HG02981 (cell line): ENCODE measurements at regions not wholly inside any gene's neighbourhood (a gene's known extent, or its start where the extent isn't known, plus 50 kb on each side); places are given as distances from the start of the nearest gene placed in this dataset.

Experiments used
- ATAC-seq: cut with Tn5 transposase; IDR thresholded peaks from one replicate; pipeline ENCODE4 v1.9.1; 2021; ENCODE audit warnings: mild to moderate bottlenecking, moderate library complexity; ENCODE audit not compliant: unreplicated experiment

DNA sequence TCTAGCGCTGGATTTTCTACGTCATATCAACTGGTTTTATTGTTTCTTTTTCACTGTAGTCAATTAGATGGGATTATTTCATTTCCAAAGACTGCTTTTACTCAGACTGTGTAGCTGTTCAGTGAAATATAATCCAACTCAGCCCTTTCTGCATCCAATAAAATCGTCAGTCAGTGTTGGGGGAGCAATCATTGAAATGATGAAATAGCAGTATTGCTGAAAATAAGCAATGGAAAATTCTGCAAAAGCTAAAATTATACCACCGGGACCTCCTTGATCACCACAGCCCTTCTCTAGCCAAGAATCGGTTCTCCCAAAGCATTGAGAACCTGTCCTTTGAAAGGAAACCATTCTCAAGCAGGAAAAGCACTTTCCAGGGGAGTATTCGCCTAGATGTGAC lies 243.1 kb upstream of the TENM3 start:
- ATAC-seq: no peak

DNA sequence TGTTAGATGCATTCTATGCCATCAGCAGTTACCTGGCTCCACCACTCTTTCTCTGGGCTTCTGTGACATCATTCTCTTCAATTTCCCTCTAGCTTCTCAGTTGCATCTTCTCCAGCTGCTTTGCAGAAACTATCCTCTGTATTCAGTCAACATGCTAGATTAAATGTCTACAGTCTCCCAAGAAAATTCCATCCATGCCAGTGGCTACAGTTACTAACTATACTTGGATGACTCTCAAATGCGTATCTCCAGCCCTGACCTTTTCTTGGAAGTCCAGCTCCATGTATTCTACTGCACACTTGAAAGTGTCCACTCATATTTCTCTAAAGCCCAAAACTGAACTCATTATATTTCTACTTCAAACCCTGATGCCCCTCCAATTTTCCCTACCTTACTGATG lies 232.3 kb upstream of the TENM3 start:
- no peak for ATAC-seq

DNA sequence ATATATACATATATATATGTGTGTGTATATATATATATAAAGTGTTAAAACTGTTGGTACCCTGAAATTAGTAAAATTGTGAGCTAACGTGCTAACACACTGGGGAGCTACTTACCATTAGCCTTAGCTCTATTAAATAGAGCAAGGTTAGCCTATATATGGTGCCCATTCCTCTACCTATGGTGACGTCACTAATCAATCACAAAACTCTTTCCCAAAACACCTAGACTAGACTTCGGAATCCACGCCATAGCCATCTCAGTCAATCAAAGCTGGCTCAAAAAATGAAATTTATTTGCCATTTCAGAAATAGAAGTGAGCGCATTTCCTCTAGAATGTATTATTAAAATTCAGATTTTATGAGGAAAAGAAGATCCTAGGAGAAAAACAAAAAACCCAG lies 229.0 kb upstream of the TENM3 start:
- ATAC-seq: no peak

DNA sequence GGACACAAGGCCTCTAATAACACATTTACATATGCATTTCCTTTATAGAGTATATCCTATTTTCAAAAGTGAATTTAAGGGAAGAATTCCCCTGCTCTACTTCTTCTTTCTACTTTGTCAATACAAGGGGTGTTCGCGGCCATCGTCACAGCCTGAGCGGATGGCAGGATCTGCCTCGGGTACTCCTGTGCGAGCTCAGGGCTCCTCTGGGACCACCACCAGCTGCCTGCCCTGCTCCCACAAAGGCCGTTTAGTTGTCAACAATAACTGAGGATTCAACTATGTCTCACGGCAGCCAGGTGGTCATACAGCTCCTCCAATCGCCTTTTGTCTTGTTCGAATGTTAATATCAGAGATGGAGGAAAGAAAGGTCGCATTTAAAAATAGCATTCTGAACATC lies 228.2 kb upstream of the TENM3 start:
- ATAC-seq: no peak

DNA sequence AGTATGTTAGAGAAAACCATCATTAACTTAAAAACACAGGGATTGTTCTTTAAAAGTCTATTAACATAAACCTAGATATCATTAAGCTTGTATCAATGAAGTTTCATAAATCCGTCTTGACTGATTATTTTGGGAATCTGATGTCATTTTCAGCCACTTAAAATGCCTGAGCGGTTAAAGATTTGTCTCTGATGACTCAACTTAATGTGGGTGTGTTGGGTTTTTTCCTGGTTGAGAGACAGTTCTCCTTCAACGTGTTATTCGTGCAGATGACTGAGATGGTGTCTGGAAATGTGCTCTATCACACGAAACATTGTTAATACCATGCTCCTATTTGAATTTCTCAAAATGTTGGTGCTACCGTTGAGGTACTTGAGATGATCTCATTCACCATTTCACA lies 227.3 kb upstream of the TENM3 start:
- no peak for ATAC-seq

DNA sequence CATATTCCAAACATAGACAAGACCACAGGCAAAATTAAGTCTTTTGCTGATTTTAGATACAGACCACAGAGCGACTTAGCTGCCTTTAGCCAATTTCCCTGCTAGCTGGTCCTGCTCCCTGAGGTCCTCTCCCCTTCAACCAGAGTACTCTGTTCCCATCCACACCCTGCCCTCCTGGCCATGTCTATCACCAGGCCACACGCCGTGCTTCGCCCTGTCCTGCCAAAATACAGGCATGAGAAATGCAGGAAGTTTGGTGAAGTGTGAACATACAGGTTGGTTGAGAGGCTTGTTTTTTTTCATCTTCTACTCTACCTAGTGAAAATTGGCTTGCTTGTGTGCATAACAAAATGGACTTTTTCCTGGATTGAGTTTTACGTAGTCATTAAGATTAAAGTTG lies 226.2 kb upstream of the TENM3 start:
- ATAC-seq: no peak

DNA sequence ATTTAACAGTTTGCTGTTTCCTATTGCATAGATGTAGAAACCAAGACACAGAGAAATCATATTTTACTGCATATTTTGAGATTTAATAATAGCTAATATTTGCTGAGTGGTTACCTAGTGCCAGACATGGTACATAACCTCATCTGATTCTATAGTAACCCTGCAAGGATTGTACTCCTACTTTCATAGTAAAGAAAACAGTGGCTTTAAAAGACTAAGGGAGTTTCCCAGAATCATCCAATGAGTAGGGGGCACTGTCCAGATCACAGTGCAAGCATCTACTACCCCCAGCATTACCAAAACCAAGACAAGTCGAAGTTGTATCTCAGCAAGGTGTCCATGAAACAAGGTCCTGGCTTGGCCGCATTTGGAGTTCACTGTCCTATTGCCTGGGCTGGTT lies 224.5 kb upstream of the TENM3 start:
- ATAC-seq: peak; percentile 62

DNA sequence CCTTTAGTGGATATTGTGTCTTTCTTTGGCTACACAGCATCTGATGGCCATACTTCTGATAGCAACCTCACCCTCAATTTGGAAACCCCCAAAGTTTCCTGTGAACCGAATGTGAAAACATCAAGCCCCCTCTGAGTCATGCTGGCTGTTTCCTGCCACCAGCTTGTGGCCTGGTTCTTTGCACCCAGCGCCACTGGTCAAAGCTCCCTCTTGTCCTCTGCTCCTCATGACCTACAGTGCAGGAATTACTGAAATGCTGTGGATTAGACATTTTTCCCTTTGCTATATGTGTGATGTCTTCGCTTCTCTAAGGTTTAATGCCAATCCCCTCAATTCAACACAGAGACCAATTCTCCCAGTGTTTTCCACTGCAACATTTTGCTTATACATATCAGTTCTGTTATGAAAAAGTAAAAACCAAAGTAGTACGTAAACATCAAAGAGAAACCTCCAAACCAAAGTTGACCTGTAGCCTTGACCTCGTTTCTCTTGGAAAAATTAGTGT lies 224.0 kb upstream of the TENM3 start:
- peak; percentile 88 for ATAC-seq

DNA sequence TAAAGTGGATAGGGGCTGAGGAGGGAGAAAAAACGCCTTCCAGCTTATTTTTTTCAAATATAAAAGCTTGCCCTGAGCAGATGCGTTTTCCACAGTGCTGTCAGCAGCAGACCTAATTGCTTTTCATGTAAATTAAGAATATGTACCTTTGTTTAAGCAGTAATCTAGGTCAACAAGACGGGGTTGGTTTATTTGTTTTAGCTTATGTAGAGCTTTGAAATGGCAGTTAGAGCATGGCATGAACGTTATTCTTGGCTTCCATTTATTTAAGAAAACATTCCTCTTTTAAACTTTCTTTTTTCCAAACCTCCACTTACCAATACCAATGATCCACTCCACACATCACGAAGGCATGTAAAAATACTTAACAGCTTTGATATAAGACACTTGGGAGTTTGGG lies 220.3 kb upstream of the TENM3 start:
- no peak for ATAC-seq

DNA sequence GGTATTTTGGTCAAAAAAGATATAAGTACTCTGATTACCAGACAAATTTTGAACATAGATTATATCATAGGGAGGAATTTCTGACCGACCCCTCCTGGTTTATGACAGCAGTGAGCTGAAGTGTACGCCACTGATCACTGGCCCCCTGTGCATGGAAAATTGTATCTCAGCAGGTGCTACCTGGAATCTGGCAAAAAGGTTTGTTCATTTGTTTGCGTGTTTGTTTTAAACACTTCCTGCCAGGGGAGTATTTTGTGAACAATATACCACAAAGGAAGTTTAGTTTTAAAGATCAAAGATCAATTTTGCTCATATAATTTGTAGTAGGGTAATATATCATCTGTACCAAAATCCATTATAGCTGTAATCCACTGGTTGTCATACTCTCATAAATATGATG lies 219.7 kb upstream of the TENM3 start:
- no peak for ATAC-seq

DNA sequence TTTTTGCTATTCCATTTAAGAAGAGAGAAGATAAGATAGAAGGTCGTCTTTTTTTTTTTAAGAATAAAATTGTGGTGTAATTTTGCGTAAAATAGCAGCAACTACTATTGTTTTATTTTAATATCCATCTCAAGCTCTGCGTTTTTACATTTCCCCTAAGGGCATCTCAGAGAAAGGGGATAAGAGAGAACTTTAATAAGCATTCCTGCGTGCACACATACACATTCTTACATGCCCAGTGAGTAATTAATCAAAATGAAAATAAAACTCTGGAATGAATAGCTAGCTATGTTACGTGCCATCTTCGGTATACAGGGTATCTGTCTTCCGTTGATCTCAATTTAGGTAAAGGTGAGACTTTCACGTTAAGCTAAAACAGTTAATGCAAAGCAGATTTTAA lies 200.3 kb upstream of the TENM3 start:
- no peak for ATAC-seq

DNA sequence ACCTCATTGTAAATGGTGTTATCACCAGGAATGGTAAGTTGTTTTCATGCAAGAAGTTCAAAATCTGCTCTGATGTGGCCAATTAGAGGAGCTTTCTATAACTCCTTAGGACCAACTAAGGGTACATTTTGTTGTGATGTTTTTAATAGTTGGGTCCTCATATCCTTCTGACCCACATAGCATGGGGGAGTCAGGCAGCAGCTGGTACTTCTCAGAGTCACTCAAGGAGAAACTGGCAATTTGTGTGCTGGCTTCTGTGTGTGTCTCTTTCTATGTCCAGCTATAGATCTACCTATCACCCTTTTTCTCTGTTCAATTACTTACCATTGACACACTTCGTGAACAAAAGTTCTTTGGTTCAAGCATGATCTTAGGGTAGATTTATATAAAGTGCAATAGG lies 194.3 kb upstream of the TENM3 start:
- ATAC-seq: no peak

DNA sequence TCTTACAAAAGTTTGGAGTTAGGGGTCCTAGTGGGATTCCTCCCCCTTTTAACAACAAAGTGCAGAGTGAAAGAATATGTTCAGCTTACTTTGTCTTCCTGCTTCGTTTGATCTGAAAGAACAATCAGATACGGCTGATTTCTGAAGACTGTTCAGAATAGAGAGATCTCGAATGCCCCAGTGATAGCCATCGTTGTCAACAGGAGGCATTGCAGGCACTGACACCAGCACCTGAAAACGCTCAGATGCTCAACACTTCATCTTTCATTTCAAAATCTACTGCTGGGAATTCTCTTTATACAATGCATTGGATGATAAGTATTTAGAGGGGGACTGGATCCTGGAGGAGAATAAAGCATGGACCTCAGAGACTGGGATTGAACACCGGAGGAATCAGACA lies 186.3 kb upstream of the TENM3 start:
- no peak for ATAC-seq

DNA sequence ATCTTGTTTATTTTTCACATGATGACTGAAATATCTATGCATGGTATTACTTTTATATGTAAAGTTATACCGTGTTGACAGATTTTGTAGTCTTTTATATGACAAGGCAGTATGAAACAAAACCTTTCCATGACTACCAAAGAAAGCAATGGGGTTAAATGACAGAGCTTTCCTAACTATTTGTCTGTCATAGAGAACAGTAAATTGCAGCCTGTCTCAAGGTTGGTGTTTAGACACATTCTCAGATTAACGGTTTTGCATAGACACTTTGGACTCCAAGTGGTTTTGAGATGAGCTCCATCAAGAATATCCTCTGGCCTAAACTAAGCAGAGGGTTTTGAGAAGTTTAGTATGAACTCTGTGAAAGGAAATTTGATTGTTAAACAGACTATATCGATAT lies 180.7 kb upstream of the TENM3 start:
- no peak for ATAC-seq

DNA sequence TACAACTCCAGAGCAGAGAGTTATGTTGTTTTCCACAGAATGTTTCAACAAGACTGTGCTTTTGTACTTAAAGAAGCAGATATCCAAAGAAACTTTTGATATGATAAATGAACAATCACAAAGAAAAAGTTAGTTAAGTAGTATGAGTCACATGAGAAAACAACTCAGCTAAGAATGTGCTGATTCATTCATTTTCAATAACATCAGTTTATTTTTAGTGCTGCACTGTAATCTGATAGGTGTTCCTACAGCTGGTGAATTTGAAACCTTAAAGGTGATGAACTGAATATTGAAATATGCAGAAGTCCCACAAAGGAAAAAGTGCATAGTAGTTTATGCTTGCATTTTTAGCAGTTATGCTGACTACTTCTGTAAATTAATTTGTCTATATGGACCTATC lies 180.3 kb upstream of the TENM3 start:
- no peak for ATAC-seq

DNA sequence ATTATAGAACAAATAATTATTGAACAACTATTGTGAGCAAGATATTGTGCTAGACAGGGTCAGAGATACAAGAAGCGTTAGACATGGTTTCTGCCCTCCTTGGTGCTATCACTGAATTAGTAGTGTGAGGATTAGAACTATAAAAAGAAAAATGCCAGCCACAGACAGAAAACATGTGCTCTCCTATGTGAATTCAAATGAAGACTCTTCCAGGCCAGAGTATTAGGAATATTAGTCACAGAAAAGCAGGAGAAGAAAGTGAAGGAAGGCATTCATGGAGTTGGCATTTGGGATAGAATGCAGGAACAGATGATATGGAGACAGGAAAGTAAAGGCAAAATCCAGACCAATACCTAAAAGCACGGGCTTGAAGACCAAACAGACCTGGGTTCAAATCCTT lies 179.6 kb upstream of the TENM3 start:
- ATAC-seq: no peak

DNA sequence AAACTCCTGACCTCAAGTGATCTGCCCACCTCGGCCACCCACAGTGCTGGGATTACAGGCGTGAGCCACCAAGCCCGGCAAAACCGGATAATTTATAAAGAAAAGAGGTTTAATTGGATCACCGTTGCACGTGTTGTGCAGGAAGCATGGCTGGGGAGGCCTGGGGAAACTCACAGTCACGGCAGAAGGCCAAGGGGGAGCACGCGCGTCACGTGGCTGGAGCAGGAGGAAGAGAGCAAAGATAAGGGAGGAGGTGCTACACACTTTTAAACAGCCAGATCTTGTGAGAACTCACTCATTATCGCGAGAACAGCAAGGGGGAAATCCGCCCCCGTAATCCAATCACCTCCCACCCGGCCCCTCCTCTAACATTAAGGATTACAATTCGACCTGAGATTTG lies 177.9 kb upstream of the TENM3 start:
- ATAC-seq: no peak

DNA sequence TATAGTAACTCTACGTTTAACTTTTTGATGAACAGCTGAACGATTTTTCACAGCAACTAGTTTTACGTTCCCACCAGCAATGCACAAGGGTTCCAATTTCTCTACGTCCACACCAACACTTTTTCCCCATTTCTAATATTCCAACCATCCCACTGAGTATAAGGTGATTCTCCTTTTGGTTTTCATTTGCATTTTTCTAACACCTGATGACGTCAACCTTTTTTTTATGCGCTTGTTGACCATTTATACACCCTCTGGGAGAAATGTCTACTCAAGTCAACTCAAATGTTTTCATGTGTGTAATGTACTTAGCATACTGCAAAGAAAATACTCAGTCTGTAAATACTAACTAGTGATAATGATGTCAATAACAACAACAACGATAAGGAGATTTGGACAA lies 177.2 kb upstream of the TENM3 start:
- no peak for ATAC-seq

DNA sequence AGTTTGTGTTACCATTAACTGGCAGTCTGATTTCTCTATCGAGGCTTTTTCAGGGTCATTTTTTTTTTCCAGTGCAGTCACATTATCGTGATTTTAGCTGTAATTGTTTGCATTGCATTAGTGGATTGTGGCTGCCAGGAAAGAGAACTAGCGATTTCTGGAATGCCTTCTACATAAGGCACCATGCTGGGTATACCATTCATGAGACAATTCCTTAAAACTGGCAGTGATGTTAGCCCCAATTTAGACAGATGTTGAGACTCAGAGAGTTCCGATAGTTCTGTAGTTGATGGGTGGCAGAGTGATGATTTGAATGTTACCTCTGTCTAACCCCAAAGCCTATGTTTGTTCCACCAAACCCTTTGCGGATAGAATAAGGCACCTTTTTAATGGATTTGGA lies 175.4 kb upstream of the TENM3 start:
- no peak for ATAC-seq

DNA sequence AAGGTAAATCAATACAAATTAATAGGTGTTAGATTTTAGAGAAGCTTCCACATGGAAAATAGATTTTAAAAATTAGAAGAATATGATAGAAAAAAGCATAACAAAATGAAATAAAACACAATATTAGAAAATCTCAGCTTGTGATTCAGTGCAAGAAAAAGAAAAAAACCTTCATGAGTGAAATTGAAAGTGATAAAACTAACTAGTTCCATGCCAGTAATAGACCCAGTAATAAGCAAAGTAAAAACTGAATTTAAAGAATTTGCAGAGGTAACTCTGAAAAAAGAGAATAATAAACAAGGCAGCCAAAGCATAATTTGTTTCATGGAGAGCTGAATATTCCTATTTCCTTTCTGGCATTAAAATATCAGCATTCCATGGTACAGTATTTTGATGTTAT lies 174.3 kb upstream of the TENM3 start:
- ATAC-seq: no peak

DNA sequence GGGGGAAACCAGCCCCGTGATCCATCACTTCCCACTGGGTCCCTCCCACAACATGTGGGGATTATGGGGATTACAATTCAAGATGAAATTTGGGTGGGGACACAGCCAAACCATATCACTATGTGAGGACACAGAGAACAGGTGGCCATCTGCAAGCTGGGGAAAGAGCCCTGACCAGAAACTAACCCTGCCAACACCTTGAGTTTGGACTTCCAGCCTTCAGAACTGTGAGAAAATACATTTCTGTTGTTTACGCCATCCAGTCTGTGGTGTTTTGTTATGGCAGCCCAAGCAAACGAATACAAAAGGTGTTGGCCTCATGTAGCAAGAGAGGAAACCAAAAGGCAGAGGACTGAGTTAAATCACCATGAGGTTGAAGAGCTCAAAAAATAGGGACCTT lies 169.9 kb upstream of the TENM3 start:
- no peak for ATAC-seq

DNA sequence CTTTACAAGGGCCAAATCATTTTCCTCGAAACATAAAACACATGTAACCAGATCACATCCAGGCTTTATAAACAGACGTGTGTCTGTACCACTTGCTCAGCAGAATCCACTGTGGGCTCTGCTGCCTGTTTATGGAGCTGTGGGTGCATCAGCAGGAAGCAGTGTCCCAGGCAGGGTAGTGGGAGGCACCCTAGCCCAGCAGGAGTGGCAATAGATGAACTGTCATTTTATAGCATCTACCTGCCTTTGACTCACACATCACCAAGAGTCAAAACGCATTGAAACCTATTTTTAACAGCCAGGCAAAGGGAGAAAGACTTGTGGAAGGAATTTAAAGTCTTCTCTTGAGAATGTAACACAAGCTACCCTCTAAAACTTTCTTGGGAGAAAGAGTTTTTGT lies 169.1 kb upstream of the TENM3 start:
- ATAC-seq: no peak

DNA sequence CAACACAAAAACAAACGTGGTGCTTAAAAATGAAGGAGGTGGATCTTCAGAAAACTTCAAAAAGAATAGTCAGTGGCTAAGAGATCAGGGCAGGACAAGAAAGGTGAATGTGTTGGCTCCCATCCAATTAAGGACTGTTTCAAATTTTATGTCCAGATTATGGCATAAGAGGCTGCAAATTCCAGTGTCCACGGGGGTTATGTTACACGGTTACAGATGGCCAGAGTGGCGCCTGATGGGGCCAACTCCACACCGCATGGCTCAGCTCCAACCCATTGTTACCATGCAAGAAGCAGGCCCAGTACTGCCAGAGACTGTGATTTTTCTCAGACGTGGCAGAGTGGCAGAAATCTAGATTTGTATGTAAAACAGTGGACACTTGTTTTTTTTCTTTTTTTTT lies 168.4 kb upstream of the TENM3 start:
- no peak for ATAC-seq

DNA sequence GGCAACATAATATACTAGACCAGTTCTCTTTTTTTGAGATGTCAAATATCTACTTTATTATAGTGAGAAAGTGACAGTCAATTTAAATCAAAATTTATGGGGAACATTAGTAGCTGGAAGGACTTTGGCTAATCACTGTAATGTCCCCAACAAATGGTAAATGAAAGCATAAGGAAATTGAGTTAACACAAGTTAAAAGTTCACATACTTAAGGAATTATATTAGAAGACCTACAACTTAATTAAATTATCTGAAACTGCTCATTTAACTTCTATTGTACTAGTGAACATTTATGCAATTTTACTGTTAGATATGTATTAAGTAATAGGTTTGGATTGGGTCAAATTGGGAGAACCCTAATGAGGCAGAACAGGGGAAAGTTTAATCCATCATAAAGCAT lies 160.3 kb upstream of the TENM3 start:
- ATAC-seq: no peak
